Right lobe of liver (tissue), 6 donors: ENCODE measurements at regions not wholly inside any gene's neighbourhood (a gene's known extent, or its start where the extent isn't known, plus 50 kb on each side); places are given as distances from the start of the nearest gene placed in this dataset.

Experiments used
- ATAC-seq, 4 donors: fragments of 200-7000 bp; cut with Tn5 transposase; one replicate each; pipeline ENCODE4 v1.9.1; 2020; ENCODE audit warnings: mild to moderate bottlenecking in 4 of 4, moderate library complexity in 4 of 4
- DNase-seq, 3 donors: peaks; one replicate each; pipeline ENCODE4 v3.0.0-alpha.2; 2020
- H3K27ac ChIP-seq, 3 donors: fragments of 200-600 bp; one replicate each; pipeline ENCODE4 v1.8.0; 2022
- H3K27me3 ChIP-seq, 2 donors: fragments of 200-600 bp; one replicate each; pipeline ENCODE4 v1.8.0; 2022
- H3K36me3 ChIP-seq, 4 donors: fragments of 200-600 bp; sonication (generic) in 1 of 4; one replicate each; pipeline versions ENCODE4 v1.5.1 to v1.8.0; 2017 to 2022; ENCODE audit warnings: control low read depth in 1 of 4
- H3K4me1 ChIP-seq, 4 donors: fragments of 200-600 bp; sonication (generic) in 1 of 4; one replicate each; pipeline versions ENCODE4 v1.5.1 to v1.8.0; 2017 to 2022; ENCODE audit warnings: control low read depth in 1 of 4
- H3K4me3 ChIP-seq, 3 donors: fragments of 200-600 bp; one replicate each; pipeline ENCODE4 v1.8.0; 2022
- H3K9me3 ChIP-seq, 4 donors: fragments of 200-600 bp; sonication (generic) in 1 of 4; one replicate each; pipeline versions ENCODE4 v1.5.1 to v1.8.0; 2017 to 2022; ENCODE audit warnings: control low read depth in 1 of 4
- CTCF ChIP-seq, 4 donors: fragments of 200-600 bp in 3 of 4; fragments of 450-650 bp in 1 of 4; IDR thresholded peaks; one replicate each; pipeline versions ENCODE4 v1.5.1 to v1.8.0; 2016 to 2022; ENCODE audit warnings: antibody characterized with exemption in 4 of 4, mild to moderate bottlenecking in 2 of 4
- POLR2A ChIP-seq: fragments of 450-650 bp; IDR thresholded peaks from one replicate; pipeline ENCODE4 v1.6.1; 2017; ENCODE audit warnings: antibody characterized with exemption, mild to moderate bottlenecking
- WGBS: methylation state at CpG from one replicate; pipeline ENCODE4 v1.1.6; 2018; ENCODE audit warnings: low coverage, low lambda C conversion rate; ENCODE audit not compliant: insufficient coverage; ENCODE audit errors: missing lambda C conversion rate; 5-methylcytosine and 5-hydroxymethylcytosine counted together
- intact Hi-C, 2 donors: fragments of 100-400 bp; cut with DNase I; formaldehyde crosslinking; loops; one replicate each; pipeline versions ENCODE4 v1.11.2 to v1.14.1; 2022
- donor health status: DM: no; HTN: yes; CAD: no.
- donor health status: DM: no; HTN: no; CAD: no.
- donor health status: DM: no; HTN: no; CAD: no.
- donor health status: DM: no; HTN: yes; CAD: no.
- donor health status: DM: no; HTN: yes; CAD: no.

GRCh38 chr10:111873621-111874135 lies 309.9 kb downstream of the GPAM start:
- no peaks in the 10 kb centered on the region for H3K36me3 ChIP-seq
- no peak overlapping the region for H3K4me3 ChIP-seq
- no peaks in the 10 kb centered on the region for H3K27me3 ChIP-seq
- TF ChIP-seq CTCF (IDR thresholded peaks at IDR 0.05) (no peak), POLR2A (no peak)
- intact Hi-C loops, result no loop called here
- no peaks in the 10 kb centered on the region for H3K4me1 ChIP-seq
- no peaks in the 10 kb centered on the region for H3K9me3 ChIP-seq
- ATAC-seq (no peak), DNase-seq (no peak)
- 86% methylated on average over 7 of the region's 7 CpGs for WGBS
- no peak overlapping the region for H3K27ac ChIP-seq

- H3K9me3 ChIP-seq, result no peaks in the 10 kb centered on the region
- ATAC-seq, result no peak
Measured at GRCh38 chr10:111874576-111874975, 309.0 kb downstream of the GPAM start.

GRCh38 chr10:111875725-111876124 lies 307.8 kb downstream of the GPAM start:
- Histone ChIP-seq H3K4me3 (no peak overlapping the region), H3K27me3 (no peaks in the 10 kb centered on the region), H3K36me3 (no peaks in the 10 kb centered on the region), H3K27ac (no peak overlapping the region), H3K4me1 (no peaks in the 10 kb centered on the region), H3K9me3 (no peaks in the 10 kb centered on the region)
- intact Hi-C loops, result no loop called here
- ATAC-seq (no peak), DNase-seq (no peak)
- TF ChIP-seq POLR2A, result no peak
- no peak for TF ChIP-seq CTCF (IDR thresholded peaks at IDR 0.05)
- 54% methylated on average over 3 of the region's 4 CpGs for WGBS

More at GRCh38 chr10:111874576-111874975, 309.0 kb downstream of the GPAM start:
- no peak for DNase-seq
- TF ChIP-seq POLR2A, result no peak
- no peak for TF ChIP-seq CTCF (IDR thresholded peaks at IDR 0.05)
- Histone ChIP-seq H3K27ac (no peak overlapping the region), H3K4me1 (no peaks in the 10 kb centered on the region), H3K27me3 (no peaks in the 10 kb centered on the region), H3K36me3 (no peaks in the 10 kb centered on the region), H3K4me3 (no peak overlapping the region)
- WGBS, result 60% methylated on average over 3 of the region's 3 CpGs
- intact Hi-C loops, result no loop called here

GRCh38 chr10:111877258-111877657 lies 306.3 kb downstream of the GPAM start:
- ATAC-seq (no peak), DNase-seq (no peak)
- H3K9me3 ChIP-seq, result no peaks in the 10 kb centered on the region
- TF ChIP-seq POLR2A (no peak), CTCF (IDR thresholded peaks at IDR 0.05) (no peak)
- H3K36me3 ChIP-seq, result no peaks in the 10 kb centered on the region
- no peaks in the 10 kb centered on the region for H3K27me3 ChIP-seq
- H3K4me3 ChIP-seq, result no peak overlapping the region
- intact Hi-C loops, result no loop called here
- H3K4me1 ChIP-seq, result no peaks in the 10 kb centered on the region
- WGBS, result 35% methylated on average over 3 of the region's 3 CpGs
- no peak overlapping the region for H3K27ac ChIP-seq

GRCh38 chr10:111879969-111880368 lies 303.6 kb downstream of the GPAM start:
- Histone ChIP-seq H3K36me3 (no peaks in the 10 kb centered on the region), H3K4me3 (no peak overlapping the region), H3K9me3 (no peaks in the 10 kb centered on the region), H3K27ac (no peak overlapping the region), H3K4me1 (no peaks in the 10 kb centered on the region), H3K27me3 (no peaks in the 10 kb centered on the region)
- WGBS, result 88% methylated on average over 2 of the region's 2 CpGs
- no peak for TF ChIP-seq POLR2A
- no peak for TF ChIP-seq CTCF (IDR thresholded peaks at IDR 0.05)
- no peak for ATAC-seq
- no peak for DNase-seq
- intact Hi-C loops, result no loop called here
